ENCODE measurements at regions not wholly inside any gene's neighbourhood (a gene's known extent, or its start where the extent isn't known, plus 50 kb on each side); places are given as distances from the start of the nearest gene placed in this dataset.

GRCh38 chr11:45471266-45471665 lies 185.1 kb upstream of the SYT13 start:
- H3K9me3 ChIP-seq: no peaks in the 10 kb centered on the region
- H3K4me3 ChIP-seq: no peak overlapping the region
- H3K27ac ChIP-seq: no peak overlapping the region
- WGBS, 2 donors (ENCODE audit: low coverage in 1 of 2): 77% methylated on average over 4 of the region's 4 CpGs; no CpG with 5 or more reads in 1 of the 2 donors
- no peaks in the 10 kb centered on the region for H3K4me1 ChIP-seq
- no peaks in the 10 kb centered on the region for H3K27me3 ChIP-seq
- no peak for DNase-seq
- no peak for TF ChIP-seq CTCF (IDR thresholded peaks at IDR 0.05)
- TF ChIP-seq POLR2A (IDR thresholded peaks at IDR 0.05): no peak
- no peak for TF ChIP-seq POLR2AphosphoS5 (IDR thresholded peaks at IDR 0.05)
- TF ChIP-seq EP300 (IDR thresholded peaks at IDR 0.05; ENCODE audit: low read depth): no peak
- in situ Hi-C loops (cut with MboI; ENCODE audit: low pct_ligation_motif_present in 1 of 4, low pct_unique_long_range_greater_than_20kb in 1 of 4, low sequenced_read_pairs in 3 of 4): no loop called here
- no peaks in the 10 kb centered on the region for H3K36me3 ChIP-seq
- intact Hi-C loops (cut with DNase I; ENCODE audit: low total_unique reads): no loop called here

GRCh38 chr11:45470794-45471167 lies 184.6 kb upstream of the SYT13 start:
- Histone ChIP-seq H3K27me3 (no peaks in the 10 kb centered on the region), H3K9me3 (no peaks in the 10 kb centered on the region), H3K4me3 (no peak overlapping the region), H3K27ac (no peak overlapping the region), H3K4me1 (no peaks in the 10 kb centered on the region), H3K36me3 (no peaks in the 10 kb centered on the region)
- TF ChIP-seq POLR2A (IDR thresholded peaks at IDR 0.05) (no peak), CTCF (IDR thresholded peaks at IDR 0.05) (no peak), EP300 (IDR thresholded peaks at IDR 0.05; ENCODE audit: low read depth) (no peak), POLR2AphosphoS5 (IDR thresholded peaks at IDR 0.05) (no peak)
- 80 to 84% methylated on average over 1 to 3 of the region's 3 CpGs for WGBS, 2 donors (ENCODE audit: low coverage in 1 of 2)
- intact Hi-C loops (cut with DNase I; ENCODE audit: low total_unique reads): no loop called here
- no peak for DNase-seq
- in situ Hi-C loops (cut with MboI; ENCODE audit: low pct_ligation_motif_present in 1 of 4, low pct_unique_long_range_greater_than_20kb in 1 of 4, low sequenced_read_pairs in 3 of 4): no loop called here

GRCh38 chr11:45470151-45470793 lies 184.1 kb upstream of the SYT13 start:
- intact Hi-C loops (cut with DNase I; ENCODE audit: low total_unique reads) (no loop called here), in situ Hi-C loops (cut with MboI; ENCODE audit: low pct_ligation_motif_present in 1 of 4, low pct_unique_long_range_greater_than_20kb in 1 of 4, low sequenced_read_pairs in 3 of 4) (no loop called here)
- no peaks in the 10 kb centered on the region for H3K36me3 ChIP-seq
- no peak for DNase-seq
- H3K4me3 ChIP-seq: no peak overlapping the region
- no peak overlapping the region for H3K27ac ChIP-seq
- 30 to 72% methylated on average over 2 to 8 of the region's 8 CpGs for WGBS, 2 donors (ENCODE audit: low coverage in 1 of 2)
- no peaks in the 10 kb centered on the region for H3K9me3 ChIP-seq
- H3K4me1 ChIP-seq: no peaks in the 10 kb centered on the region
- H3K27me3 ChIP-seq: no peaks in the 10 kb centered on the region
- TF ChIP-seq CTCF (IDR thresholded peaks at IDR 0.05) (no peak), EP300 (IDR thresholded peaks at IDR 0.05; ENCODE audit: low read depth) (no peak), POLR2AphosphoS5 (IDR thresholded peaks at IDR 0.05) (no peak), POLR2A (IDR thresholded peaks at IDR 0.05) (no peak)

- Histone ChIP-seq H3K27me3 (no peaks in the 10 kb centered on the region), H3K36me3 (no peaks in the 10 kb centered on the region), H3K27ac (no peak overlapping the region), H3K4me3 (no peak overlapping the region), H3K9me3 (no peaks in the 10 kb centered on the region), H3K4me1 (no peaks in the 10 kb centered on the region)
- intact Hi-C loops (cut with DNase I; ENCODE audit: low total_unique reads) (no loop called here), in situ Hi-C loops (cut with MboI; ENCODE audit: low pct_ligation_motif_present in 1 of 4, low pct_unique_long_range_greater_than_20kb in 1 of 4, low sequenced_read_pairs in 3 of 4) (loop anchor here in 1 of 4 donors (10.0 kb wide), 1 partner anchor 56 kb away; no protein-coding TSS in a partner anchor)
- TF ChIP-seq EP300 (IDR thresholded peaks at IDR 0.05; ENCODE audit: low read depth) (no peak), POLR2A (IDR thresholded peaks at IDR 0.05) (no peak), POLR2AphosphoS5 (IDR thresholded peaks at IDR 0.05) (no peak), CTCF (IDR thresholded peaks at IDR 0.05) (no peak)
- no peak for DNase-seq
- WGBS, 2 donors (ENCODE audit: low coverage in 1 of 2): 60% methylated on average over 7 of the region's 7 CpGs; no CpG with 5 or more reads in 1 of the 2 donors
These were observed 182.2 kb upstream of the SYT13 start for GRCh38 chr11:45468267-45468856.
